GM21717 (cell line): ENCODE measurements at regions not wholly inside any gene's neighbourhood (a gene's known extent, or its start where the extent isn't known, plus 50 kb on each side); places are given as distances from the start of the nearest gene placed in this dataset.
"Not testable (repeated sequence)": the region's sequence is repeated elsewhere in the genome, so short reads cannot be mapped to it uniquely, and the experiment has no call there.

Experiments used
- ATAC-seq: cut with Tn5 transposase; IDR thresholded peaks from one replicate; pipeline ENCODE4 v1.9.1; 2021; ENCODE audit warnings: mild to moderate bottlenecking, moderate library complexity; ENCODE audit not compliant: unreplicated experiment

DNA sequence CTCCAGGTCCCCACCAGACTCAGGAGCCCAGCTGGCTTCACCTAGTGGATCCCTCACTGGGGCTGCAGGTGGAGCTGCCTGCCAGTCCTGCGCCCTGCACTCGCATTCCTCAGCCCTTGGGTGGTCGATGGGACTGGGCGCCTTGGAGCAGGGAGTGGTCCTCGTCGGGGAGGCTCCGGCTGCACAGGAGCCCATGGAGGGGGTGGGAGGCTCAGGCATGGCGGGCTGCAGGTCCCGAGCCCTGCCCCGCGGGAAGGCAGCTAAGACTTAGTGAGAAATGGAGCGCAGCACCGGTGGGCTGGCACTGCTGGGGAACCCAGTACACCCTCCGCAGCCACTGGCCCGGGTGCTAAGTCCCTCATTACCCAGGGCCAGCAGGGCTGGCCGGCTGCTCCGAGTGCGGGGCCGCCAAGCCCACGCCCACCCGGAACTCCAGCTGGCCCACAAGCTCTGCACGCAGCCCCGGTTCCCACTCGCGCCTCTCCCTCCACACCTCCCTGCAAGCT is 203.4 kb downstream of the DSC3 start:
- ATAC-seq: not testable (repeated sequence)

DNA sequence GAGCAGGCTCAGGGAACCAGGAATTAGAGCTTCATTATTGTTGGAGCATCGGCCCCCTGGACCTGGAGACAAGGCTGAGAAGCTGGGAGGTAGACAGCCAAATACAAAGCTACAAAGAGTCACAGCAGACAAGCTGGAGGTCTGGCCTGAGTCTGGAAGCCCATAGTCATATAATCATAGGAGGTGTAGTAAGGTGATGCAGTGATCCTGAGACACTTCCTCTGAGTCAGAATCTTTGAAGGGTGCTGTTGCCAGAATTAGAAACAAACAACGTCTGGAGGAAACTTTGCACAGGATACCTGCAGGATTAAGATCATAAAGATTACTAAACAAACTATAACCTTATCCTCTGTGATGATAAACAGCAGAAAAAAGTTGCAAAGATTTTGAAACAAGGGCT is 213.8 kb downstream of the DSC3 start:
- ATAC-seq: no peak

DNA sequence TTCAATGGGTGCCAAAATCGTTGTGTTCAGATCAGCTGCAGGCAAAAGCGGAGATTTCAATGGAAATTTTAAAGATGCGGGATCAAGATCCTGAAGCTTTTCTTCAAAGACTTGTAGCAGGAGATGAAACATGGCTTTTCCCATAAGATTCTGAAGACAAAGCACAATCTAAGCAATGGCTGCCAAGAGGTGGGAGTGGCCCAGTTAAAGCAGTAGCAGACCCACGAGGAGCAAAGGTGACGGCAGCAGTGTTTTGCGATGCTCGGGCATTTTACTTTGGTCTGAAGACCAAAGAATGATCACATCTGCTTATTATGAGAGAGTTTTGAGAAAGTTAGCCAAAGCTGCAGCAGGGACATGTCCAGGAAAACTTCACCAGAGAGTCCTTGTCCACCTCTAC is 222.9 kb downstream of the DSC3 start:
- no peak for ATAC-seq

DNA sequence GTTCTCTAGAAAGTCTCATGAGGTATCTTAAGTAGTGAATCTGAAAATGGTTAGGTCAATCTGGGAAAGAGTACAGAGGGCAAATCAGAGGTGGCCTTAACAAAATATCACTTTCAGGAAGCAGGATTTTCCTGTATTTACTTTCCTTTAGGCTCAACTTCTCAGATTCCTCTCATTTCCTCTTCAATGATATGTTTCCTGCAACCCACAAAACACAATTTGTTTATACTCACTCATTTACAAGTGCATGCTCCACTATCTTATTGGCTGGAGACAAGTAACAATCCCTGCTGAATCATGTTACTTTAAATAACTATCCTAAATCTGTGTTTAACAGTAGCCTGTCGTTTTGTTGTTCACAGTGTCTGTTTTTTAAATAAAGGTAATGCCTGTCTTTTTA is 228.1 kb downstream of the DSC3 start:
- ATAC-seq: no peak

DNA sequence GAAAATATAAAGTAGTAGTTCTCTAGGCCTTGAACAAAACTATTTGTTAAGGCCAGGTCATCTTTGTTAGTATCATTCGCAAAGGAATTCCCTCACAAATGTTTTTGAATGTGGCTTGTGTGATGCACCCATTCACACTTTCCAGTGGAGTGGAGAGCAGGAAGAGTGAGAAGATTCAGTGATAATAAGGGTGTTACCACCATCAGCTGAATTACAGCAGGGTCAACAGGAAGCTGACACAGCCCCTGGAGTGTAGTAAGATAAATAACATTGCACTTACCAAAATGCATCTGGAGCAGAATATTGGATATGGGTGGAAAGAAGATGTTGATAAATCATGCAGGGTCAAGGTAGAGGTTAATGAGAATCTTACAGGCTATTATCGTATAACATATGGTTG is 231.0 kb downstream of the DSC3 start:
- ATAC-seq: no peak

DNA sequence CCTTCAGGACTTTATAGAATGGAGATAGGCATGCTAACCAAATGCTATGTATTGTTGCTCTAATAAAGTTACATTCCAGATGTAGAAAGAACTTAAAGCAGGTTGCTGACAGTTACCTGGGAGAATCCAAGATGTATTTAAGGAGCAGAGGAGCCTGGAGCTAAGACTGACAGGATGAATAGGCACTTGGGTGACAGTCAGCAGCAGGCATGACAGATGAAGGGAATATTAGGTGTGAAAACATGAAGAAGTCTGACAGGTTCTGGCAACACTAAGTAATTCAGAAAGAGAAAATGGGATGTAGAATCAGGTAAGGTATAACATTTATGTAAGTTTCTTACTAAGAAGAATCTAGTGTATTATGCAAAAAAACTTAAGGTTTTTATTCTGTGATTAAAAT is 232.0 kb downstream of the DSC3 start:
- ATAC-seq: no peak

DNA sequence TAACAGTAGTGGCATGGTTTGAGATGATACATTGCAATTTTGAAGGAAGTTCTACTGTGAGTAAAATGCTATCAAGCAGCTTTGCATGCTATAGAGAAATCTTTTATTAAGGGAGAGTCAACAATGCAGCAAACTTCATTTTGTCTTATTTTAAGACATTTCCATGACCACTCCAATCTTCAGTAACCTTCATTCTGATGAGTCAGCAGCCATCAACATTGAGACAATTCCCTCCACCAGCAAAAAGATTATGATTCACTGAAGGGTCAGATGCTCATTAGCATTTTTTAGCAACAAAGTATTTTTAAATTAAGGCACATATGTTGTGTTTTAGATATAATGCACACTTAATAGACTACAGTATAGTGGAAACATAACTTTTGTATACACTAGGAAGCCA is 235.7 kb downstream of the DSC3 start:
- no peak for ATAC-seq

DNA sequence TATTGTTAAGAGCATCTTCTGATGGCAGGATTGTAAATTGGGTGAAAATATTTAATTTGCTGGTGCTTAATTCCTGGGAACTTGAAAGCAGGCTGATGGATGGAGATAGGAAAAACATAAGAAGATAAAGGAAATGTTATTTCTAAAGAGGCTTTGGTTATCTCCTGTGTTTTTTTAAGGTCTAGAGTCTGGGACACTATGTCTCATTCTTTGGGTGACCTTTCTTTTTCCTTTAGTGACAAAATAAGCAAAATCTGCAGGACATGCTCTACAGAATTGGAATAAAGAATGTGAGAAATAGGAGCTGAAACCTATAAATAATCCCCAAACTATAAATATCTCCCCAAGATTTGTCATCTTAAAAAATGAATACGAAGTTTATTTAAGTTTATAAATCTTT is 241.7 kb downstream of the DSC3 start:
- ATAC-seq: no peak

DNA sequence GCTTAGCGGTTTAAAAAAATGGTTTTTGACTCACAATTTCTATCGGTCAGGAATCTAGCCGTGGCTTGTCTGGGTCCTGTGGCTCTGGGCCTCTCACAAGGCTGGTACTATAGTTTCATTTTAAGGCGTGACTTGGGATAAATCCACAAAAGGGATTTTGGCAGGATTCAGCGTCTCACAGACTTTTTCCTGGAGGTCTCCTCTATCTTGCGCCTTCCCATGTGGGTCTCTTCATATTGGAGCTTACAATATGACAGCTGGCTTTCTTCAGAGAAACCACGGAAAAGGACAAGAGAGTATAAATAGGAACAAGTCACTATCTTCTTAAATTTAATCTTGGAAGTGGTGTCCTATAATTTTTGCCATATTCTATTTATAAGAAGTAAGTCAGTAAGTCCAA is 250.5 kb downstream of the DSC3 start:
- no peak for ATAC-seq

DNA sequence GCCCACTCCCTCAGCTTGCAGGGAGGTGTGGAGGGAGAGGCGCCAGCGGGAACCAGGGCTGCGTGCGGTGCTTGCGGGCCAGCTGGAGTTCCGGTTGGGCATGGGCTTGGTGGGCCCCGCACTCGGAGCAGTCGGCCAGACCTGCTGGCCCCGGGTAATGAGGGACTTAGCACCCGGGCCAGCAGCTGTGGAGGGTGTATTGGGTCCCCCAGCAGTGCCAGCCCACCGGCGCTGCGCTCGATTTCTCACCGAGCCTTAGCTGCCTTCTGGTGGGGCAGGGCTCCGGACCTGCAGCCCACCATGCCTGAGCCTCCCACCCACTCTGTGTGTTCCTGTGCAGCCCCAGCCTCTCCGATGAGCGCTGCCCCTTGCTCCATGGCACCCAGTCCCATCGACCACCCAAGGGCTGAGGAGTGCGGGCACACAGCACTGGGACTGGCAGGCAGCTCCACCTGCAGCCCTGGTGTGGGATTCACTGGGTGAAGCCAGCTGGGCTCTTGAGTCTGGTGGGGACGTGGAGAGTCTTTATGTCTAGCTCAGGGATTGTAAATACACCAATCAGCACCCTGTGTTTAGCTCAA is 254.0 kb downstream of the DSC3 start:
- ATAC-seq: not testable (repeated sequence)

DNA sequence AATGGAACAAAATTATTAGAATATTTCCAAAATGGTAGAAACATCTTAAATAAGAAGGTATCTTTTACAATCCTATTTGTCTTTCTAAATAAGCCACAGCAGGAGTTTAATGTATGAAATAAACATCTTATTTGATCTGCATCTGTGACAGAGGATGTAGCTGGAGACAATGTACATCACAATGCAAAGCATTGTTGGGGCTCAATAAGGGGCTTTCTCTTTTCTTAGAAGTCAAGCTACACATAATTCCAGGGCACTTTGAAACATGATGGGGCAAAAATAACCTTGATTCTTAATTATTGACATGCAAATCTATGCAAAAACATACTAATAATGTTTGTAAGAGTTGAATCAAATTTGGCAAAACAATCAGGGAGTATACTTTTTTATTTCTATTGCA is 255.1 kb downstream of the DSC3 start:
- no peak for ATAC-seq

DNA sequence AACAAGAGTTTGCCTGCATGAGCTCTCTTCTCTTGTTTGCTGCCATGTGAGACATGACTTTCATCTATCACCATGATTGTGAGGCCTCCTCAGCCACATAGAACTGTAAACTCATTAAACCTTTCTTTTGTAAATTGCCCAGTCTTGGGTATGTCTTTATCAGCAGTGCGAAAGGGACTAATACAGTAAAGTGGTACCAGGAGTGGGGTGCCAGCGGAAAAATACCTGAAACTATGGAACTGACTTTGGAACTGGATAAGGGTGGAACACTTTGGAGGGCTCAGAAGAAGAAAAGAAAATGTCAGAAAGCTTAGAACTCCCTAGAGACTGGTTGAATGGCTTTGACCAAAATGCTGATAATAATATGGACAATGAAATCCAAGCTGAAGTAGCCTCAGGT is 260.9 kb downstream of the DSC3 start:
- ATAC-seq: no peak

DNA sequence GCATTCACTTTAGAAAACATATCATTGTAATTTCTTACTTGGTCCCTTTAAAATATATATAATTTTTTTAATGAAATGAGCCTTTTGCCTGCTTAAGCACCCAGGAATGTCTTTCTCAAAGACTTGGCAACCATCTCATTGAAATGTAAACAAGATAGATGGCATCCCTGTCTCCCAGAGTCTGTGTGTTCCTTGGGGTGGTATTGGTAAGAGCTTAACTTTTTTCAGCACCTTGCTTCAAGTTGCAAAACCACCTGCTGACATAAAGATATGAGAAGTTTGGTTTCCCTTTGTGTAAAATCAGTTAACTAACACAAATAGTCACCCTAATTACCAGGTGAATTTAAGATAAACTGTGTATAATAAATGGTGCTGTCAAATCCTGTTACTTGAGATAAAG is 266.9 kb downstream of the DSC3 start:
- ATAC-seq: no peak

DNA sequence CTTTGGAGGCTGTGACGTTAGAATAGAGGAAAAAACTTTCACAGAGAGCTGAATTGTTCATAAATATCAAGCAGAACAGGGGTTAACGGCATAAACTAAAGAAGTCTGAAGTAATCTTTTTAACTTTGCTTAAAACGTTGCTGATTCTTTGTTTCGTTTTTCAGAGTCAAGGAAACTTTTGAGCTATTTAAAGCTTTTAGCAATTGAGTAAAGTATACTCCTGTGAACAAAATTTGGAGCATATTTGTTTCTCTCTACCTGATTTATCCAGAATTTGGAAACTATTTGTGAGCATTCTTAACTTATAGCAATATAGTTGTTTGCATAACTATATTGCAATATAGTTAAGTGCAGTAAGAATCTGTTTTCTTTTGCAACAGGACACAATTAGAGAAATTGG is 270.4 kb downstream of the DSC3 start:
- not testable (repeated sequence) for ATAC-seq

DNA sequence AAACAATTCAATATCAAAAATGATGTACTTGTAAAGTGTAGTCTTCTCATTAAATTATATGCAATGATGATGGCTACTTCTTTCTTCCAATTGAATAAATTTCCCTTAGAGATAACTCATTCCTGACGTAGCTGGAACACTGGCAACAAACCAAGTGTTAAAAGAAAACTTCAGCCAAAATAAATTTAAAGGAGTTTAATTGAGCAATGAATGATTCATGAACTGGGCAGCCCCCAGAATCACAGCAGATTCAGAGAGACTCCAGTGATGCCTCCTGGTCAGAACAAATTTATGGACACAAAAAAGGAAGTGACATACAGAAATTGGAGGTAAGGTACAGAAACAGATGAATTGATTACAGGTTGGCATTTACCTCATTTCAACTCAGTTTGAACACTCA is 276.5 kb downstream of the DSC3 start:
- no peak for ATAC-seq

DNA sequence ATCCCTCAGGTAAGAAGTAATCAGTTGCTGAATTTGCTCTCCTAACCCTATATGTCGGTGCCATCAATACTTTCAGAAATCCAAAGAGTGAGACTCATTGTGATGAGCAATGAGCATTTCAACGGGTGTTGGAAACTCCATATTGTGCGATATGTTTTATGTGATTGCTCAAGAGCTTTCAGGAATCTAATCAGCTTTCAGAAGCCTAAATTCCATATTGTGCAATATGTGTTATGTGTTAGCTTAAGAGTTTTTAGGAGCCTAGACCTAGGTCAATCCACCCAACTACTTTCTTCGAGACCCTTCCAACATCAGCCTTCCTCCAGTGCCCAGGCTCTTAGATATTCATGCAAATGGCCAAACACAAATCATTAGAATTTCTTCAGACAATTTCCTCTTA is 277.3 kb downstream of the DSC3 start:
- no peak for ATAC-seq

DNA sequence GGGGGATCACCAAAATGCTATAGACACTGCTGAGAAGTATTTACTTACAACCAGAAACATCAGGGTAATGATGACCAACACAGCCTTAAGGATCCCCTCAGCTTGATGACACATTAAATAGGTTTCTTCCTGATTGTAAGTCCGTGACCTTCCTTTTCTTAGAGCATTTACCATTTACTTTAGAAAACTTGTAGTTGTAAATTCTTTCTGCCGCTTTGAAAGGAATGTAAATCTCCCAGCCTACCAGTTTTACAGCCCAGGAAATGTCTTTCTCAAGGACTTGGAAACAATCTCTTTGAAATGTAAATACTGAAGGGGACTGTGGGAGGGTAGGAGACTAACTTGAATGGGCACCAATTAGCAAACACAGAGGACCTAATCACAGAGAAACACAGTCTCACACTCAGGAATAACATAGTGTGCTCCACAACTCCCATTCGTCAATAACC is 278.6 kb downstream of the DSC3 start:
- no peak for ATAC-seq

DNA sequence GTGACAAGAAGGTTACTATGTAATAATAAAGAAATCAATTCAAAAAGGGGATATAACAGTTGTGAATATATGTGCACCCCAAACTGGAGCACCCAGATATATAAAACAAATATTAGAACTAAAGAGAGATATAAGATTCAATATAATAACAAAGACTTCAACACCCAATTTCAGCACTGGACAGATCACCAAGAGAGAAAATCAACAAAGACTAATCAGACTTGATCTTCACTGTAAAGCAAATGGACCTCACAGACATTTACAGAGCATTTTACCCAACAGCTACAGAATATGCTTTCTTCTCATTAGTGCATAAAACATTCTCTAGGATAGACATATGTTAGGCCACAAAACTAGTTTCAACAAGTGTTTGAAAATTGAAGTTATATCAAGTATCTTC is 287.7 kb downstream of the DSC3 start:
- no peak for ATAC-seq

DNA sequence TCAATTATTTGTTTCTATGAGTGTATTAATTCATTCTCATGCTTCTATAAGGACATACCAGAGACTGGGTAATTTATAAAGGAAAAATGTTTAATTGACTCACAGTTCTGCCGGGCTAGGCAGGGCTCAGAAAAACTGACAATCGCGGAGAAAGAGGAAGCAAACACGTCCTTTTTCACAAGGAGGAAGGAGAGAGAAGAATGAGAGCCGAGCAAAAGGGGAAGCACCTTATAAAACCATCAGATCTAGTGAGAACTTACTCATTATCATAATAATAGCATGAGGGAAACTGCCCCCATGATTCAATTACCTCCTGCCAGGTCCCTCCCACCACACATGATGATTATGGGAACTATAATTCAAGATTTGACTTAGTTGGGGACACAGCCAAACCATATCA is 294.0 kb downstream of the DSC3 start:
- ATAC-seq: no peak

DNA sequence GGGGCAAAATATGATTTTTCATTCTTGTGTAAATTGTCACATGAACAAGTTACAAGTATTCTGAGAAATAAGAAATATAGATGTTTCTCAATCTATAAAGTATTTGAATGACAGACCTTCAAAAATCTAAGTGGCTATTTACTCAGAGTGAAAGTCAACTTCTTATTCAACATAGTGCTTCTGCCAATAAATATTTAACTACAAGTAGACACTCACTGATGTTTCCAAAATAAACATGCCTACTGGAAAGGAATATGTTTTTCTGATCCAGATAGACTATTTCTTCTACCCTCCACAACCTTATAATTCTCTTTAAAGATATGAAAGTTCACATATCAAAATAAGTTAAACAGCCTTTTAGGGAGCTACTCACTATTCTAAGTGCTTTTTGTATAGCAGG is 296.3 kb downstream of the DSC3 start:
- ATAC-seq: no peak

DNA sequence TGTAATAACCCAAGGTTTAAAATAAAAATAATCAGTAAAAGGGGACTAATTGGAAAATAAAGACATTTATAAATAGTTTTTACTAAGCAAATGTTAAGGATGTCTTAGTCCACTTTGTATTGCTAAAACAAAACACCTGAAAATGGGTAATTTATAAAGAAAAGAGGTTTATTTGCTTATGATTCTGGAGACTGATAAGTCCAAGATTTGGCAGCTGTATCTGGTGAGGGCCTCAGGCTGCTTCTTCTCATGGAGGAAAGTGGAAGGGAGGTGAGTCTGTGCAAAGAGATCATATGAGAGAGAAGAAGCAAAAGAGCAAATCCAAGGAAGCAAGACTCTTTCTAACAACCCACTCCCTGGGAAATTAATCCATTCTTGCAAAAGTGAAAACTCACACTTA is 299.5 kb downstream of the DSC3 start:
- ATAC-seq: no peak

DNA sequence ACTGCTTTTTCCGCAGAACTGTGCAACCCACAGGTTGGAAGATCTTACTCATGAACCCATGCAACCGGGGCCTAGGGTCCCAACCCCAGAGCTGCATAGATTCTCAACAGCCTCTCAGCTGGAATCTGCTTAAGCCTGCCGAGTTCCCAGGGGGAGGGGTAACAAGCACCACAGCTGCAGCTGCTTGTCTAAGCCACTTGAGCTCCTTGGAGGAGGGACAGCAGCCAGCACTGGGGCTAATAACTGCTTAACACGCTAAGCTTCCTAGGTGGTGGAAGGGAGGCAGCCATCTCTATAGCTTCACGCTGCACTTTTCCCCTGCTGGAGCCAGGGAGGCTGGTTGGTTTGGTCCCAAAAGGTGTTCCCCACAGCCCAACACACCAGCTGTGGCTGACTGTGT is 311.6 kb downstream of the DSC3 start:
- no peak for ATAC-seq

DNA sequence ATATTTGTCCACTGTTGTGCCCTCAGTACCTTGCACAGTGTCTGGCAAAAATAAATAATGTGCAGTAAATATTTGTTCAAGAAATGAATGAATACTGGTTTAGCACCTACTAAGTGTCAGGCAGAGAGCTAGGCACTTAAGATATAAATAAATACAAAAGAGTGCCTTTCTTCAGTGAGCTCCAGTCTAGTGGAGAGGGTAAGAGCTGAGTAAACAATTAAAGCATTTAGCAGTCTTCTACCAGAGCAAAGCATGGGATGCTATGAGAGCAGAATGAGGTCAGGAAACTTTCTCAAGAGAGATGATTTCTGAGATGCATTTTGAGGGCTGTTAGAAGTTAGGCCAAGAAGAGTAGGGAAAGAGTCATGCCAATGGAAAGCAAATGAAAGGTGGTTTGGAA is 314.7 kb downstream of the DSC3 start:
- ATAC-seq: no peak
